ENCODE measurements at regions not wholly inside any gene's neighbourhood (a gene's known extent, or its start where the extent isn't known, plus 50 kb on each side); places are given as distances from the start of the nearest gene placed in this dataset.

GRCh38 chr21:27677546-27677945 lies 710.7 kb upstream of the ADAMTS5 start:
- no peaks in the 10 kb centered on the region for H3K9me2 ChIP-seq (replicated peaks; ENCODE audit: control insufficient read depth, low read length)
- TF ChIP-seq CTCF (IDR thresholded peaks at IDR 0.05; ENCODE audit: low read depth, low read length, poor library complexity, severe bottlenecking), result no peak
- TF ChIP-seq EZH2phosphoT487 (IDR thresholded peaks at IDR 0.05; ENCODE audit: borderline replicate concordance, low read length), result no peak

GRCh38 chr21:27675306-27675705 lies 708.4 kb upstream of the ADAMTS5 start:
- Histone ChIP-seq H3K27me3 (ENCODE audit: control insufficient read depth, low read length) (no peaks in the 10 kb centered on the region), H3K4me1 (ENCODE audit: control insufficient read depth, low read length) (no peaks in the 10 kb centered on the region), H3K4me2 (ENCODE audit: low read length) (no peak overlapping the region), H3K36me3 (ENCODE audit: control insufficient read depth, low read length) (no peaks in the 10 kb centered on the region), H3K4me3 (ENCODE audit: low read length) (no peak overlapping the region), H3F3A (ENCODE audit: control insufficient read depth, insufficient read depth) (no peaks in the 10 kb centered on the region), H3K27ac (ENCODE audit: low read depth, low read length) (no peak overlapping the region), H3K9me3 (ENCODE audit: control insufficient read depth, insufficient read depth, low read length) (peaks cover 3% of the 10 kb centered on the region; the same call in 1 of the 2 replicates), H3K9me2 (replicated peaks; ENCODE audit: control insufficient read depth, low read length) (no peaks in the 10 kb centered on the region), H3K79me2 (ENCODE audit: control insufficient read depth, low read length) (no peaks in the 10 kb centered on the region), H4K20me1 (ENCODE audit: control insufficient read depth, insufficient read depth, low read depth, low read length) (no peaks in the 10 kb centered on the region)
- TF ChIP-seq EZH2phosphoT487 (IDR thresholded peaks at IDR 0.05; ENCODE audit: borderline replicate concordance, low read length) (no peak), CTCF (IDR thresholded peaks at IDR 0.05; ENCODE audit: low read depth, low read length, poor library complexity, severe bottlenecking) (no peak)

More at GRCh38 chr21:27677546-27677945, 710.7 kb upstream of the ADAMTS5 start:
- Histone ChIP-seq H3K79me2 (ENCODE audit: control insufficient read depth, low read length) (no peaks in the 10 kb centered on the region), H3K27ac (ENCODE audit: low read depth, low read length) (no peak overlapping the region), H3F3A (ENCODE audit: control insufficient read depth, insufficient read depth) (no peaks in the 10 kb centered on the region), H3K9me3 (ENCODE audit: control insufficient read depth, insufficient read depth, low read length) (peaks cover 3% of the 10 kb centered on the region; the same call in 1 of the 2 replicates), H3K27me3 (ENCODE audit: control insufficient read depth, low read length) (no peaks in the 10 kb centered on the region), H3K4me2 (ENCODE audit: low read length) (no peak overlapping the region), H3K4me3 (ENCODE audit: low read length) (no peak overlapping the region), H3K36me3 (ENCODE audit: control insufficient read depth, low read length) (no peaks in the 10 kb centered on the region), H4K20me1 (ENCODE audit: control insufficient read depth, insufficient read depth, low read depth, low read length) (no peaks in the 10 kb centered on the region), H3K4me1 (ENCODE audit: control insufficient read depth, low read length) (no peaks in the 10 kb centered on the region)

- no peak for TF ChIP-seq CTCF (IDR thresholded peaks at IDR 0.05; ENCODE audit: low read depth, low read length, poor library complexity, severe bottlenecking)
- TF ChIP-seq EZH2phosphoT487 (IDR thresholded peaks at IDR 0.05; ENCODE audit: borderline replicate concordance, low read length), result no peak
- H4K20me1 ChIP-seq (ENCODE audit: control insufficient read depth, insufficient read depth, low read depth, low read length), result no peaks in the 10 kb centered on the region
Measured at GRCh38 chr21:27674041-27674615, 707.2 kb upstream of the ADAMTS5 start.

More at GRCh38 chr21:27674041-27674615, 707.2 kb upstream of the ADAMTS5 start:
- H3K27me3 ChIP-seq (ENCODE audit: control insufficient read depth, low read length), result no peaks in the 10 kb centered on the region
- no peaks in the 10 kb centered on the region for H3K79me2 ChIP-seq (ENCODE audit: control insufficient read depth, low read length)
- no peaks in the 10 kb centered on the region for H3K9me2 ChIP-seq (replicated peaks; ENCODE audit: control insufficient read depth, low read length)
- no peaks in the 10 kb centered on the region for H3K36me3 ChIP-seq (ENCODE audit: control insufficient read depth, low read length)
- no peak overlapping the region for H3K27ac ChIP-seq (ENCODE audit: low read depth, low read length)
- H3K9me3 ChIP-seq (ENCODE audit: control insufficient read depth, insufficient read depth, low read length), result no peaks in the 10 kb centered on the region
- no peaks in the 10 kb centered on the region for H3F3A ChIP-seq (ENCODE audit: control insufficient read depth, insufficient read depth)
- H3K4me3 ChIP-seq (ENCODE audit: low read length), result no peak overlapping the region
- no peak overlapping the region for H3K4me2 ChIP-seq (ENCODE audit: low read length)
- no peaks in the 10 kb centered on the region for H3K4me1 ChIP-seq (ENCODE audit: control insufficient read depth, low read length)
